ENCODE measurements at regions not wholly inside any gene's neighbourhood (a gene's known extent, or its start where the extent isn't known, plus 50 kb on each side); places are given as distances from the start of the nearest gene placed in this dataset.

DNA sequence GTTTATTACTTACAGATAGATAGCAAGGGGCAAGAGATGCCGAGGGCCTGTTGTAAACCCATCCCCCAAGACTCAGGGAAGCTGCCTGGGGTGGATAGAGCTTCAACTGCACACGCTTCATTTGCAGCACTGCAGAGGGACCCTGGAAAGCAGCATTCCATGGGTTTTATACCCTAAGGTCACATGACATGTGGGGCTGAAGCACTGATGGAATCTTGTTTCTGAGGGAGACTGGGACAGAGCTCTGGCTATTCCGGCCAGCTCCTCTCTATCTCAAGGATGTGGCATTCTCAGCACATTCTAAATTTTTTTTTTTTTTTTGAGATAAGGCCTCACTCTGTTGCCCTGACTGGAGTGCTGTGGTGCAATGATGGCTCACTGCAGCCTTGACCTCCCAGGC is 300.1 kb downstream of the MYCN start:
- TF ChIP-seq, protein P1, sequence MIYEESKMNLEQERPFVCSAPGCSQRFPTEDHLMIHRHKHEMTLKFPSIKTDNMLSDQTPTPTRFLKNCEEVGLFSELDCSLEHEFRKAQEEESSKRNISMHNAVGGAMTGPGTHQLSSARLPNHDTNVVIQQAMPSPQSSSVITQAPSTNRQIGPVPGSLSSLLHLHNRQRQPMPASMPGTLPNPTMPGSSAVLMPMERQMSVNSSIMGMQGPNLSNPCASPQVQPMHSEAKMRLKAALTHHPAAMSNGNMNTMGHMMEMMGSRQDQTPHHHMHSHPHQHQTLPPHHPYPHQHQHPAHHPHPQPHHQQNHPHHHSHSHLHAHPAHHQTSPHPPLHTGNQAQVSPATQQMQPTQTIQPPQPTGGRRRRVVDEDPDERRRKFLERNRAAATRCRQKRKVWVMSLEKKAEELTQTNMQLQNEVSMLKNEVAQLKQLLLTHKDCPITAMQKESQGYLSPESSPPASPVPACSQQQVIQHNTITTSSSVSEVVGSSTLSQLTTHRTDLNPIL (CRISPR knock-in tag; IDR thresholded peaks at IDR 0.05; ENCODE audit: low read depth), result no peak
- TF ChIP-seq, protein P2, sequence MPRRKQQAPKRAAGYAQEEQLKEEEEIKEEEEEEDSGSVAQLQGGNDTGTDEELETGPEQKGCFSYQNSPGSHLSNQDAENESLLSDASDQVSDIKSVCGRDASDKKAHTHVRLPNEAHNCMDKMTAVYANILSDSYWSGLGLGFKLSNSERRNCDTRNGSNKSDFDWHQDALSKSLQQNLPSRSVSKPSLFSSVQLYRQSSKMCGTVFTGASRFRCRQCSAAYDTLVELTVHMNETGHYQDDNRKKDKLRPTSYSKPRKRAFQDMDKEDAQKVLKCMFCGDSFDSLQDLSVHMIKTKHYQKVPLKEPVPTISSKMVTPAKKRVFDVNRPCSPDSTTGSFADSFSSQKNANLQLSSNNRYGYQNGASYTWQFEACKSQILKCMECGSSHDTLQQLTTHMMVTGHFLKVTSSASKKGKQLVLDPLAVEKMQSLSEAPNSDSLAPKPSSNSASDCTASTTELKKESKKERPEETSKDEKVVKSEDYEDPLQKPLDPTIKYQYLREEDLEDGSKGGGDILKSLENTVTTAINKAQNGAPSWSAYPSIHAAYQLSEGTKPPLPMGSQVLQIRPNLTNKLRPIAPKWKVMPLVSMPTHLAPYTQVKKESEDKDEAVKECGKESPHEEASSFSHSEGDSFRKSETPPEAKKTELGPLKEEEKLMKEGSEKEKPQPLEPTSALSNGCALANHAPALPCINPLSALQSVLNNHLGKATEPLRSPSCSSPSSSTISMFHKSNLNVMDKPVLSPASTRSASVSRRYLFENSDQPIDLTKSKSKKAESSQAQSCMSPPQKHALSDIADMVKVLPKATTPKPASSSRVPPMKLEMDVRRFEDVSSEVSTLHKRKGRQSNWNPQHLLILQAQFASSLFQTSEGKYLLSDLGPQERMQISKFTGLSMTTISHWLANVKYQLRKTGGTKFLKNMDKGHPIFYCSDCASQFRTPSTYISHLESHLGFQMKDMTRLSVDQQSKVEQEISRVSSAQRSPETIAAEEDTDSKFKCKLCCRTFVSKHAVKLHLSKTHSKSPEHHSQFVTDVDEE (CRISPR knock-in tag; IDR thresholded peaks at IDR 0.05), result no peak
- TF ChIP-seq ISL1 (CRISPR knock-in tag; IDR thresholded peaks at IDR 0.05), result no peak
- no peak for TF ChIP-seq TOX (CRISPR knock-in tag; IDR thresholded peaks at IDR 0.05; ENCODE audit: borderline replicate concordance)
- no peak for TF ChIP-seq SNAI2 (CRISPR knock-in tag; IDR thresholded peaks at IDR 0.05)
- TF ChIP-seq ZFP3 (CRISPR knock-in tag; IDR thresholded peaks at IDR 0.05), result no peak
- TF ChIP-seq RARB (CRISPR knock-in tag; IDR thresholded peaks at IDR 0.05), result no peak
- no peak for TF ChIP-seq BACH2 (CRISPR knock-in tag; IDR thresholded peaks at IDR 0.05; ENCODE audit: borderline replicate concordance)
- no peak for TF ChIP-seq ESRRG (CRISPR knock-in tag; IDR thresholded peaks at IDR 0.05)
